NCI-H1092 treated with DMSO at 0.1 percent for 48 hours (cell line): ENCODE measurements at regions not wholly inside any gene's neighbourhood (a gene's known extent, or its start where the extent isn't known, plus 50 kb on each side); places are given as distances from the start of the nearest gene placed in this dataset.

Experiments used
- DNase-seq: peaks from one replicate; lab custom pipeline; 2025; lab: John Stamatoyannopoulos, UW

- DNase-seq: no peak
Measured at GRCh38 chr5:105015098-105015497, 1452.5 kb upstream of the NUDT12 start.

GRCh38 chr5:104998572-104998971, 1436.0 kb upstream of the NUDT12 start:
- no peak for DNase-seq

- no peak for DNase-seq
Measured at GRCh38 chr5:104998169-104998568, 1435.6 kb upstream of the NUDT12 start.

- no peak for DNase-seq
Measured at GRCh38 chr5:104987074-104987473, 1424.5 kb upstream of the NUDT12 start.

GRCh38 chr5:104977529-104977928, 1414.9 kb upstream of the NUDT12 start:
- DNase-seq: peak; percentile 77

GRCh38 chr5:104967806-104968410, 1405.3 kb upstream of the NUDT12 start:
- DNase-seq: no peak

- DNase-seq: no peak
Measured at GRCh38 chr5:104965006-104965405, 1402.4 kb upstream of the NUDT12 start.

GRCh38 chr5:104955479-104955878, 1392.9 kb upstream of the NUDT12 start:
- DNase-seq: no peak

- DNase-seq: no peak
Measured at GRCh38 chr5:104952876-104953275, 1390.3 kb upstream of the NUDT12 start.

- no peak for DNase-seq
Measured at GRCh38 chr5:104951829-104952228, 1389.2 kb upstream of the NUDT12 start.

GRCh38 chr5:104947076-104947475, 1384.5 kb upstream of the NUDT12 start:
- DNase-seq: no peak

GRCh38 chr5:104942735-104943134, 1380.1 kb upstream of the NUDT12 start:
- no peak for DNase-seq

- DNase-seq: no peak
Measured at GRCh38 chr5:104941030-104941645, 1378.5 kb upstream of the NUDT12 start.

GRCh38 chr5:104937598-104937997, 1375.0 kb upstream of the NUDT12 start:
- no peak for DNase-seq

- DNase-seq: no peak
Measured at GRCh38 chr5:104932431-104932830, 1369.8 kb upstream of the NUDT12 start.

- DNase-seq: no peak
Measured at GRCh38 chr5:104928906-104929520, 1366.4 kb upstream of the NUDT12 start.

- no peak for DNase-seq
Measured at GRCh38 chr5:104915226-104915625, 1352.6 kb upstream of the NUDT12 start.

GRCh38 chr5:104914536-104915070, 1352.0 kb upstream of the NUDT12 start:
- no peak for DNase-seq

- no peak for DNase-seq
Measured at GRCh38 chr5:104913841-104914281, 1351.3 kb upstream of the NUDT12 start.

GRCh38 chr5:104909803-104910202, 1347.2 kb upstream of the NUDT12 start:
- DNase-seq: no peak

- DNase-seq: no peak
Measured at GRCh38 chr5:104904561-104904960, 1342.0 kb upstream of the NUDT12 start.

GRCh38 chr5:104903941-104904340, 1341.4 kb upstream of the NUDT12 start:
- DNase-seq: no peak

GRCh38 chr5:104891596-104891995, 1329.0 kb upstream of the NUDT12 start:
- no peak for DNase-seq
